ENCODE measurements at regions not wholly inside any gene's neighbourhood (a gene's known extent, or its start where the extent isn't known, plus 50 kb on each side); places are given as distances from the start of the nearest gene placed in this dataset.

- no peak for DNase-seq (ENCODE audit: low read depth)
Measured at GRCh38 chr15:93314245-93314644, 225.2 kb upstream of the RGMA start.

- DNase-seq (ENCODE audit: low read depth): no peak
Measured at GRCh38 chr15:93312891-93313486, 224.0 kb upstream of the RGMA start.

GRCh38 chr15:93311620-93312019 lies 222.6 kb upstream of the RGMA start:
- DNase-seq (ENCODE audit: low read depth): no peak

- DNase-seq (ENCODE audit: low read depth): no peak
Measured at GRCh38 chr15:93308026-93308690, 219.1 kb upstream of the RGMA start.

- no peak for DNase-seq (ENCODE audit: low read depth)
Measured at GRCh38 chr15:93307513-93307912, 218.5 kb upstream of the RGMA start.

GRCh38 chr15:93305306-93305705 lies 216.3 kb upstream of the RGMA start:
- DNase-seq (ENCODE audit: low read depth): no peak

- DNase-seq (ENCODE audit: low read depth): no peak
Measured at GRCh38 chr15:93302080-93302765, 213.2 kb upstream of the RGMA start.

GRCh38 chr15:93300796-93301195 lies 211.8 kb upstream of the RGMA start:
- no peak for DNase-seq (ENCODE audit: low read depth)

- DNase-seq (ENCODE audit: low read depth): no peak
Measured at GRCh38 chr15:93299675-93300074, 210.7 kb upstream of the RGMA start.

- DNase-seq (ENCODE audit: low read depth): no peak
Measured at GRCh38 chr15:93298901-93299300, 209.9 kb upstream of the RGMA start.

GRCh38 chr15:93296759-93297500 lies 207.9 kb upstream of the RGMA start:
- DNase-seq (ENCODE audit: low read depth): no peak

- no peak for DNase-seq (ENCODE audit: low read depth)
Measured at GRCh38 chr15:93294896-93295295, 205.9 kb upstream of the RGMA start.

- DNase-seq (ENCODE audit: low read depth): no peak
Measured at GRCh38 chr15:93294066-93294465, 205.1 kb upstream of the RGMA start.

GRCh38 chr15:93291380-93291779 lies 202.4 kb upstream of the RGMA start:
- DNase-seq (ENCODE audit: low read depth): no peak

- no peak for DNase-seq (ENCODE audit: low read depth)
Measured at GRCh38 chr15:93290618-93290946, 201.6 kb upstream of the RGMA start.

- DNase-seq (ENCODE audit: low read depth): no peak
Measured at GRCh38 chr15:93289941-93290617, 201.1 kb upstream of the RGMA start.

GRCh38 chr15:93288728-93289294 lies 199.8 kb upstream of the RGMA start:
- no peak for DNase-seq (ENCODE audit: low read depth)

GRCh38 chr15:93286446-93286845 lies 197.4 kb upstream of the RGMA start:
- DNase-seq (ENCODE audit: low read depth): no peak

GRCh38 chr15:93283854-93284253 lies 194.8 kb upstream of the RGMA start:
- DNase-seq (ENCODE audit: low read depth): no peak

- no peak for DNase-seq (ENCODE audit: low read depth)
Measured at GRCh38 chr15:93282808-93283207, 193.8 kb upstream of the RGMA start.

GRCh38 chr15:93278783-93279182 lies 189.8 kb upstream of the RGMA start:
- DNase-seq (ENCODE audit: low read depth): no peak

- DNase-seq (ENCODE audit: low read depth): no peak
Measured at GRCh38 chr15:93278006-93278405, 189.0 kb upstream of the RGMA start.
